Progenitor cell of endocrine pancreas (in vitro differentiated cells): ENCODE measurements at regions not wholly inside any gene's neighbourhood (a gene's known extent, or its start where the extent isn't known, plus 50 kb on each side); places are given as distances from the start of the nearest gene placed in this dataset.

ENCODE experiments used
- DNase-seq: peaks from one replicate; pipeline ENCODE4 v3.0.0; 2021; ENCODE audit warnings: low spot score; ENCODE audit not compliant: unreplicated experiment
- H3K27ac Mint-ChIP-seq: 2 replicates; pipeline ENCODE4 v1.8.0; 2021; ENCODE audit warnings: mild to moderate bottlenecking, moderate library complexity, mixed read lengths
- H3K27me3 Mint-ChIP-seq: 2 replicates; pipeline ENCODE4 v1.8.0; 2021; ENCODE audit warnings: mixed read lengths
- H3K36me3 Mint-ChIP-seq: 2 replicates; pipeline ENCODE4 v1.8.0; 2022; ENCODE audit warnings: mixed read lengths; ENCODE audit not compliant: insufficient read depth
- H3K4me1 Mint-ChIP-seq: 2 replicates; pipeline ENCODE4 v1.8.0; 2021; ENCODE audit warnings: low read depth, mixed read lengths
- H3K4me3 Mint-ChIP-seq: 2 replicates; pipeline ENCODE4 v1.8.0; 2021; ENCODE audit warnings: low read depth, mild to moderate bottlenecking, moderate library complexity, mixed read lengths
- H3K9me3 Mint-ChIP-seq: 2 replicates; pipeline ENCODE4 v1.8.0; 2021; ENCODE audit warnings: low read depth, mixed read lengths
- TF ChIP-seq, protein P1 (sequence below): fragments of 200-600 bp; sonication (generic); IDR thresholded peaks from one replicate; pipeline ENCODE4 v1.5.0; 2021; ENCODE audit warnings: antibody characterized with exemption, mild to moderate bottlenecking; ENCODE audit not compliant: unreplicated experiment

DNA sequence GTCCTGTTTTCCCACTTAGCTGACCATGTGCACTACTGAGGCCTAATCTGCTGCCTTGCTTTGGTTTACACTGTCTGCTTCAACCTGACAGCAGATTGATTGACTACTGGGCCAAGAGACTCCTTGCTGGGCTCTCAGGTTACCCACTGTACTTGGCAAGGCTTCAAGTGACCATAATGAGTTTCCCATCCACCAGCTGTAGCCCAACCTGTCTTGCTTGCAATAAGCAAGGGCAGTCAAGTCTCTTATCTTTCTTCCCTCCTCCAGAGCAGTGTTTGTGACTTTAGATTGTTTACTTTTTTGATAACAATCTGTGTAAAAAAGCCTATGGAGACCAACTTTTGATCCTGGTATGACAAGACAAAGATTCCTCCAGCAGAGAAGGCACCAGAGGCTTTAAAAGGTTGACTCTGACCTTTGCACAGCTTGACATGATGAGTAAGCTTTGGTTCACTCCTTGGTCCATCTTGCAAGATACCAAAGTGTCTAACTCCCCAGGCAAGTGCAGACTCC lies 912.3 kb upstream of the SEMA6A start:
- Mint-ChIP-seq H3K36me3 (no peaks in the 10 kb centered on the region), H3K27ac (no peak overlapping the region), H3K4me3 (no peak overlapping the region), H3K4me1 (peaks cover 6% of the 10 kb centered on the region), H3K9me3 (no peaks in the 10 kb centered on the region), H3K27me3 (no peaks in the 10 kb centered on the region)
- TF ChIP-seq, protein P1, sequence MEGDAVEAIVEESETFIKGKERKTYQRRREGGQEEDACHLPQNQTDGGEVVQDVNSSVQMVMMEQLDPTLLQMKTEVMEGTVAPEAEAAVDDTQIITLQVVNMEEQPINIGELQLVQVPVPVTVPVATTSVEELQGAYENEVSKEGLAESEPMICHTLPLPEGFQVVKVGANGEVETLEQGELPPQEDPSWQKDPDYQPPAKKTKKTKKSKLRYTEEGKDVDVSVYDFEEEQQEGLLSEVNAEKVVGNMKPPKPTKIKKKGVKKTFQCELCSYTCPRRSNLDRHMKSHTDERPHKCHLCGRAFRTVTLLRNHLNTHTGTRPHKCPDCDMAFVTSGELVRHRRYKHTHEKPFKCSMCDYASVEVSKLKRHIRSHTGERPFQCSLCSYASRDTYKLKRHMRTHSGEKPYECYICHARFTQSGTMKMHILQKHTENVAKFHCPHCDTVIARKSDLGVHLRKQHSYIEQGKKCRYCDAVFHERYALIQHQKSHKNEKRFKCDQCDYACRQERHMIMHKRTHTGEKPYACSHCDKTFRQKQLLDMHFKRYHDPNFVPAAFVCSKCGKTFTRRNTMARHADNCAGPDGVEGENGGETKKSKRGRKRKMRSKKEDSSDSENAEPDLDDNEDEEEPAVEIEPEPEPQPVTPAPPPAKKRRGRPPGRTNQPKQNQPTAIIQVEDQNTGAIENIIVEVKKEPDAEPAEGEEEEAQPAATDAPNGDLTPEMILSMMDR, result no peak
- DNase-seq, result no peak

DNA sequence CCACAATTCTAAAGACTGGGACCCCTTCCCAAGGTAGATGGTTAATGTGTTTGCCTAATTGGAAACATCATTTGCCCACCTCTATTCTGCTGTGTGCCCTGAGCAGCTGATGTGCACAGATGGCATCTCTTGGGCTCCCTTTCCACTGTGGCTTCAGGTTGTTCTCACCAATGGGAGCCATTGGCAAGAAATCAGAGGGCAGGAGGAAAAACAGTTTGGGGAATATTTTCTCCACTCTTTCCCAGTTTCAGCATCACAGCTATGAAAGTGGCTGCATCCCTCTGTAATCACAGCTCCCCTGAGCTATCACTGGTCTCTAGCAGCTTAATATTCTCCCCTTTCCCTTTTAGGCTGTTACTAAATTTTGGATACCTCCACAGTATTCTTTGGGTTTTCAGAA lies 911.6 kb upstream of the SEMA6A start:
- Mint-ChIP-seq H3K27me3 (no peaks in the 10 kb centered on the region), H3K4me3 (no peak overlapping the region), H3K4me1 (peaks cover 6% of the 10 kb centered on the region), H3K27ac (no peak overlapping the region), H3K36me3 (no peaks in the 10 kb centered on the region), H3K9me3 (no peaks in the 10 kb centered on the region)
- TF ChIP-seq, protein P1, result no peak
- no peak for DNase-seq

DNA sequence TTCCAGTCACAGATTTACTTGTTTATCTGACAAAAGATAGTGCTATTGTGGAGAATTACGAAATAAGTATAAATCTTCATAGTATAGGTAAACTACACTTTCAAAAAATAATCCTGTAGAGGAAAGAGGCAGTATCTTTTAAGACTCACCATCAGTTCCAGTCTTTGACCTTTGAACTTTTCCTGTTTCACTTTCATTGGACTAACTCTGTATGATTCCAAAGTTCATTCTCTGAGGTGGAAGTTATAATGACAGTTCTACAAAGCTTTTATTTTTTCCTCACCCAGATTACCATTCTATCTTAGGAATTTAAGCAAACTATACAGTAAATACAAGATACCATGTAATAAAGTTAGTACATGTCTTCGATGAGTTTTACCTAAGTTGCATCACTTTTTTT lies 901.3 kb upstream of the SEMA6A start:
- no peak overlapping the region for H3K4me3 Mint-ChIP-seq
- no peaks in the 10 kb centered on the region for H3K36me3 Mint-ChIP-seq
- no peaks in the 10 kb centered on the region for H3K27me3 Mint-ChIP-seq
- no peaks in the 10 kb centered on the region for H3K4me1 Mint-ChIP-seq
- H3K9me3 Mint-ChIP-seq, result no peaks in the 10 kb centered on the region
- H3K27ac Mint-ChIP-seq, result no peak overlapping the region
- no peak for DNase-seq
- TF ChIP-seq, protein P1, result no peak

DNA sequence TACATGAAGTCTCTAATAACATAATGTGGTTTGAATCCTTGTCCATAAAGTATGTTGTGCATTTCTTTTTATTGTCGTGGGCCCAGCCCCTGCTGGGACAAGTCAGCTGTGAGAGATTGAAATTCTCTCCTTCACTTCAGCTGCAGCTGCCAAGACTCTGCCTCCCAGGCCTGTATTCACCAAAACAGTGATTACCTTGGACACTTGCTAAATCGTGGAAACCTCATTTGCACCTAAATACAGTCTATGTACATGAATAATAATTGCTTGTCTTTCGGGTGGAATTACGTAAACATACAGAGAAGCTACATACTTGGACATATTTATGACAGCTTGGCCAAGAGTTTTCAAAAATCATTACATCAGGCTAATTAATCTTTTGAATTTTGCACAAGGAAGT lies 898.5 kb upstream of the SEMA6A start:
- no peaks in the 10 kb centered on the region for H3K36me3 Mint-ChIP-seq
- H3K9me3 Mint-ChIP-seq, result no peaks in the 10 kb centered on the region
- H3K27me3 Mint-ChIP-seq, result no peaks in the 10 kb centered on the region
- no peak for DNase-seq
- H3K4me3 Mint-ChIP-seq, result no peak overlapping the region
- H3K27ac Mint-ChIP-seq, result no peak overlapping the region
- no peaks in the 10 kb centered on the region for H3K4me1 Mint-ChIP-seq
- TF ChIP-seq, protein P1, result no peak

DNA sequence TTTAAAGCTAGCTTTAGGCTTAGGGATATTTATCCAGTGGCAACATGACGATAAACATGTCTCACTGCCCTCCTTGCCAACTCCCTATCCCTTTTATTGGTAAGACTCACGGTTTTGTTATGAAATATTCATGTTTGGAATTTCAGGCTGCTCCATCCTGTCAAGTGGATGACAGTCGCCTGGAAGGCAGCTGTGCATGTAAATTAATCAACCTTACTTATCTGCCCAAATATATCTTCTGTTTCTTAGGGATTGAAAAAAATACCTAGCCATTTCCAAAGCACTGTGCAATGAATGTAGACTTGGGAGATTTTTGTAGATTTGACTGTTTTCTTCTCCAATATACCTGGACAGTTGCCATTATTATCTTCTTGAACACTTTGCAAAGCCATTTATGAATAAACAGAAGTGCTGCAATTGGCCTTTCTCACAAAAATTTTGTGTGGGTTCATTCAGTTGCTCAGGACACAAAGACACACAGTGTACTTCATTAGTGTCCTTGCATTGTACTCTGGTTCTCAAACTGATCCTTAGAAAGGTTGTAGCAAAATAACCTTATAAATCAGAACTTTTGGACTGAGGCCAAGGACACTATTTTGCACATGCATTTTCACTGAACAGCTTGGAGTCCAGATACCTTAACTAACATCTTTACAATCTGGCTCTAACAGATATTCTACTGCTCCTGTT lies 889.4 kb upstream of the SEMA6A start:
- H3K27me3 Mint-ChIP-seq, result no peaks in the 10 kb centered on the region
- no peak overlapping the region for H3K4me3 Mint-ChIP-seq
- DNase-seq, result no peak
- H3K4me1 Mint-ChIP-seq, result no peaks in the 10 kb centered on the region
- TF ChIP-seq, protein P1, result no peak
- H3K27ac Mint-ChIP-seq, result no peak overlapping the region
- no peaks in the 10 kb centered on the region for H3K36me3 Mint-ChIP-seq
- H3K9me3 Mint-ChIP-seq, result no peaks in the 10 kb centered on the region
